Caco-2 (cell line): ENCODE measurements at regions not wholly inside any gene's neighbourhood (a gene's known extent, or its start where the extent isn't known, plus 50 kb on each side); places are given as distances from the start of the nearest gene placed in this dataset.
"Not testable (repeated sequence)": the region's sequence is repeated elsewhere in the genome, so short reads cannot be mapped to it uniquely, and the experiment has no call there.

Source experiments
- BruUV-seq: library from RNA; stranded (reverse); fragments of 400-500 nt; replicated peaks from 2 replicates; lab custom pipeline; 2021; lab: Mats Ljungman, UMichigan
- CTCF ChIA-PET: fragments of 300-600 bp; sonication (Branson Sonifier 250); formaldehyde crosslinking; loops from one replicate; lab custom pipeline; 2022; ENCODE audit warnings: antibody characterized with exemption; lab: Charles Lee
- POLR2A ChIA-PET: fragments of 300-600 bp; sonication (Branson Sonifier 250); formaldehyde crosslinking; loops from one replicate; lab custom pipeline; 2022; ENCODE audit warnings: antibody characterized with exemption; lab: Charles Lee
- DNase-seq, 2 experiments: peaks; one replicate each; pipeline versions ENCODE4 v3.0.0 to v3.0.0-alpha.2; 2020 to 2022
- H3K27me3 ChIP-seq: replicated peaks from 2 replicates; pipeline ENCODE4 v1.6.0; 2011; ENCODE audit warnings: low read length; ENCODE audit not compliant: control insufficient read depth, insufficient read depth
- H3K36me3 ChIP-seq: 2 replicates; pipeline ENCODE4 v1.5.1; 2011; ENCODE audit warnings: low read length; ENCODE audit not compliant: control insufficient read depth, insufficient read depth
- H3K4me1 ChIP-seq: fragments of 250-450 bp; sonication (Bioruptor Pico); 2 replicates; pipeline ENCODE4 v1.5.1; 2020; ENCODE audit warnings: mild to moderate bottlenecking
- H3K4me3 ChIP-seq: 2 replicates; pipeline ENCODE4 v1.5.1; 2011; ENCODE audit warnings: low read depth, mild to moderate bottlenecking, control low read depth, low read length
- H3K9me3 ChIP-seq: fragments of 250-450 bp; sonication (Bioruptor Pico); 2 replicates; pipeline ENCODE4 v1.5.1; 2020; ENCODE audit warnings: mild to moderate bottlenecking, moderate library complexity
- H3K27ac Mint-ChIP-seq: one replicate; pipeline ENCODE4 v1.8.0; 2022; ENCODE audit warnings: mixed read lengths; ENCODE audit not compliant: unreplicated experiment
- H3K27me3 Mint-ChIP-seq: one replicate; pipeline ENCODE4 v1.8.0; 2022; ENCODE audit warnings: mixed read lengths; ENCODE audit not compliant: insufficient read depth, unreplicated experiment
- H3K36me3 Mint-ChIP-seq: one replicate; pipeline ENCODE4 v1.8.0; 2022; ENCODE audit warnings: mild to moderate bottlenecking, mixed read lengths; ENCODE audit not compliant: insufficient read depth, unreplicated experiment
- H3K4me1 Mint-ChIP-seq: one replicate; pipeline ENCODE4 v1.8.0; 2022; ENCODE audit warnings: low read depth, mixed read lengths; ENCODE audit not compliant: unreplicated experiment
- H3K4me3 Mint-ChIP-seq: one replicate; pipeline ENCODE4 v1.8.0; 2022; ENCODE audit warnings: mild to moderate bottlenecking, moderate library complexity, mixed read lengths; ENCODE audit not compliant: unreplicated experiment
- H3K9me3 Mint-ChIP-seq: one replicate; pipeline ENCODE4 v1.8.0; 2022; ENCODE audit warnings: mixed read lengths; ENCODE audit not compliant: unreplicated experiment
- intact Hi-C: fragments of 100-400 bp; cut with micrococcal nuclease; formaldehyde crosslinking; loops from one replicate; pipeline ENCODE4 v1.10.0; 2022; ENCODE audit not compliant: unreplicated experiment
- TF ChIP-seq, protein P1 (sequence below), 2 experiments: fragments of 200-600 bp in 1 of 2; IDR thresholded peaks; 1 replicate in 1 of 2; 2 replicates in 1 of 2; pipeline versions ENCODE4 v1.5.1 to v1.8.0; 2011 to 2022; ENCODE audit warnings: antibody characterized with exemption in 1 of 2, control low read depth in 1 of 2, inconsistent platforms in 1 of 2, low read depth in 1 of 2, low read length in 1 of 2, mild to moderate bottlenecking in 1 of 2, moderate library complexity in 1 of 2; ENCODE audit not compliant: insufficient read depth in 1 of 2, severe bottlenecking in 1 of 2, unreplicated experiment in 1 of 2

DNA sequence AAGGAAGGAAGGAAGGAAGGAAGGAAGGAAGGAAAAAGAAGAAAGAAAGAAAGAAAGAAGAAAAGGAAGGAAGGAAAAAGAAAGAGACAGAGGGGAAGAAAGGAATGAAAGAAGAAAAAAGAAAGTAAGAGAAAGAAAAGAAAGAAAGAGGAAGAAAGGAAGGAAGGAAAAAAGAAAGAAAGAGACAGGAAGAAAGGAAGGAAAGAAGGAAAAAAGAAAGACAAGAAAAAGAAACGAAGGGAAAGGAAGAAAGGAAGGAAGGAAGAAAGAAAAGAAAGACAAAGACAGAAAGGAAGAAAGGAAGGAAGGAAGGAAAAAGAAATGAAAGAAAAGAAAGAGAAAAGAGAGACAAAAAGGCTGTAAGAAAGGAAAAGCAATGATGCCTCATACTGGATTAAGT is 101.1 kb upstream of the PPP2R3B start:
- Histone ChIP-seq H3K9me3 (no peaks in the 10 kb centered on the region), H3K4me1 (no peaks in the 10 kb centered on the region), H3K27me3 (no peaks in the 10 kb centered on the region), H3K36me3 (no peaks in the 10 kb centered on the region), H3K4me3 (no peak overlapping the region)
- H3K36me3 Mint-ChIP-seq = no peaks in the 10 kb centered on the region
- no TSS peak for BruUV-seq
- intact Hi-C loops = no loop called here
- TF ChIP-seq, protein P1, sequence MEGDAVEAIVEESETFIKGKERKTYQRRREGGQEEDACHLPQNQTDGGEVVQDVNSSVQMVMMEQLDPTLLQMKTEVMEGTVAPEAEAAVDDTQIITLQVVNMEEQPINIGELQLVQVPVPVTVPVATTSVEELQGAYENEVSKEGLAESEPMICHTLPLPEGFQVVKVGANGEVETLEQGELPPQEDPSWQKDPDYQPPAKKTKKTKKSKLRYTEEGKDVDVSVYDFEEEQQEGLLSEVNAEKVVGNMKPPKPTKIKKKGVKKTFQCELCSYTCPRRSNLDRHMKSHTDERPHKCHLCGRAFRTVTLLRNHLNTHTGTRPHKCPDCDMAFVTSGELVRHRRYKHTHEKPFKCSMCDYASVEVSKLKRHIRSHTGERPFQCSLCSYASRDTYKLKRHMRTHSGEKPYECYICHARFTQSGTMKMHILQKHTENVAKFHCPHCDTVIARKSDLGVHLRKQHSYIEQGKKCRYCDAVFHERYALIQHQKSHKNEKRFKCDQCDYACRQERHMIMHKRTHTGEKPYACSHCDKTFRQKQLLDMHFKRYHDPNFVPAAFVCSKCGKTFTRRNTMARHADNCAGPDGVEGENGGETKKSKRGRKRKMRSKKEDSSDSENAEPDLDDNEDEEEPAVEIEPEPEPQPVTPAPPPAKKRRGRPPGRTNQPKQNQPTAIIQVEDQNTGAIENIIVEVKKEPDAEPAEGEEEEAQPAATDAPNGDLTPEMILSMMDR (IDR thresholded peaks at IDR 0.05; ENCODE audit: insufficient read depth in 1 of 2, low read depth in 1 of 2, low read length in 1 of 2, severe bottlenecking in 1 of 2, unreplicated experiment in 1 of 2) = no peak
- H3K4me1 Mint-ChIP-seq = no peaks in the 10 kb centered on the region
- peaks cover 5% of the 10 kb centered on the region for H3K27me3 Mint-ChIP-seq
- H3K27ac Mint-ChIP-seq = no peak overlapping the region
- H3K4me3 Mint-ChIP-seq = no peak overlapping the region
- ChIA-PET POLR2A (no interaction called here), CTCF (no interaction called here)
- no peaks in the 10 kb centered on the region for H3K9me3 Mint-ChIP-seq
- DNase-seq = no peak

DNA sequence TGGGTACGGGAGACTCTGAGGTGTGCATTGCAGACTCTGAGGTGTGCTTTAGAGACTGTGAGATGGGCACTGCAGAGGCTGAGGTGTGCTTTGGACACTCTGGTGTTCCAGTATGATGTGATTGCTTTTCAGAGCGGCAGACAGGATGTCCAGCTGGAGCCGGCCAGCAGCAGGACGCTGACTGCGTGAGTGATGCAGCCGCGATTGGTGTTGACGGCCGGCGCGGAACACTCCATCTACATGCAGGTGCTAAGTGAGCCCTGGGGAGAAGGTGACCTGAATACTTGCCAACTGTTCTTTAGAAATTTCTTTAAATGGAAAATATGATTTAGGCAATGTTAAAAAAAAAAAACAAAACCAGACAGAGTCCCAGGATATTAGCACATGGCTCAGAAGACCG is 103.1 kb upstream of the PPP2R3B start:
- no peak overlapping the region for H3K4me3 ChIP-seq
- BruUV-seq = no TSS peak
- no peaks in the 10 kb centered on the region for H3K4me1 ChIP-seq
- intact Hi-C loops = no loop called here
- no peak for DNase-seq
- no peaks in the 10 kb centered on the region for H3K9me3 ChIP-seq
- Mint-ChIP-seq H3K4me3 (no peak overlapping the region), H3K36me3 (no peaks in the 10 kb centered on the region), H3K4me1 (no peaks in the 10 kb centered on the region), H3K27me3 (peaks cover 5% of the 10 kb centered on the region), H3K9me3 (no peaks in the 10 kb centered on the region), H3K27ac (no peak overlapping the region)
- H3K36me3 ChIP-seq = no peaks in the 10 kb centered on the region
- POLR2A ChIA-PET = no interaction called here
- CTCF ChIA-PET = no interaction called here
- TF ChIP-seq, protein P1 (IDR thresholded peaks at IDR 0.05; ENCODE audit: insufficient read depth in 1 of 2, low read depth in 1 of 2, low read length in 1 of 2, severe bottlenecking in 1 of 2, unreplicated experiment in 1 of 2) = no peak
- H3K27me3 ChIP-seq = no peaks in the 10 kb centered on the region

DNA sequence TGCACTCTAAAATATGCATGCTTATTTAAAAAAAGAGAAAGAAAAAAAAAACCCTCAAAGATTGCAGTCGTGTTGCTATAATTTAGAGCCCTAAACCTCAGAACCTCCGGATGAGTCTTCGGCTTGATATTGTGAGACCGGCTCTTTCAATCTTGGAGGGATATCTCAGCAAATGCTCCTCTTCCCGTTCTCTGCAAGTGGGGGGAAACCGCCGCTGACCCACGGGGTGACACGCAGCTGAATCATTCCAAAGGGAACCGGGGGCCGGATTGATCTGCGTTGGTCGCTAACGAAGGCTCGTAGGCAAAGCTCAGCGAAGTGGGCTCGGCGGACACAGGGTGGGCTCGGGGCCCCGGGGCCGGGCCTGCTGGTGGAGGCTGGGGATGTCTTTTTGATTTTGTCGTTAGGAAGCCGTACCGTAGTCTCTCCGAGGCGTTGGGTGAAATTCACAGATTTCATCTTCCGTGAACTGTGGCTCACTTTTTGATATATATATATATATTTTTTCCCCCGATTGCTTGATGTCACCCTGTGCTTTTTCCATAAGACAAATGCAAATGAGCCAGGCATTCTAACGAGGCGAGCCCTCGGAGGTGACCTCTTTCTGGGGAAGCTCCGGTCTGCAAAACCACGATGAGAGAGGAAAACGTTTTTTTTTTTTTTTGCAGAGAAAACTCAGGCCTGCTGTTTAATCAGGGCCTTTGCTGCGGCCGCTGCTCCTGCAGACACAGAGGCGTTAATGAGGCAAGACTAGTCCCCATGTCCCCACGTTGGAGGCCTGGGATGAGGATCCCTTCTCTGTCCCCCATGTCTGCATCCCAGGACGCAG is 110.7 kb upstream of the PPP2R3B start:
- Mint-ChIP-seq H3K4me1 (no peaks in the 10 kb centered on the region), H3K4me3 (no peak overlapping the region), H3K27me3 (no peaks in the 10 kb centered on the region), H3K9me3 (peaks cover 10% of the 10 kb centered on the region), H3K27ac (no peak overlapping the region), H3K36me3 (no peaks in the 10 kb centered on the region)
- DNase-seq = no peak
- Histone ChIP-seq H3K4me3 (no peak overlapping the region), H3K36me3 (no peaks in the 10 kb centered on the region), H3K27me3 (no peaks in the 10 kb centered on the region), H3K4me1 (no peaks in the 10 kb centered on the region), H3K9me3 (no peaks in the 10 kb centered on the region)
- TF ChIP-seq, protein P1 (IDR thresholded peaks at IDR 0.05; ENCODE audit: insufficient read depth in 1 of 2, low read depth in 1 of 2, low read length in 1 of 2, severe bottlenecking in 1 of 2, unreplicated experiment in 1 of 2) = no peak
- intact Hi-C loops = no loop called here
- ChIA-PET POLR2A (no interaction called here), CTCF (no interaction called here)
- no TSS peak for BruUV-seq

DNA sequence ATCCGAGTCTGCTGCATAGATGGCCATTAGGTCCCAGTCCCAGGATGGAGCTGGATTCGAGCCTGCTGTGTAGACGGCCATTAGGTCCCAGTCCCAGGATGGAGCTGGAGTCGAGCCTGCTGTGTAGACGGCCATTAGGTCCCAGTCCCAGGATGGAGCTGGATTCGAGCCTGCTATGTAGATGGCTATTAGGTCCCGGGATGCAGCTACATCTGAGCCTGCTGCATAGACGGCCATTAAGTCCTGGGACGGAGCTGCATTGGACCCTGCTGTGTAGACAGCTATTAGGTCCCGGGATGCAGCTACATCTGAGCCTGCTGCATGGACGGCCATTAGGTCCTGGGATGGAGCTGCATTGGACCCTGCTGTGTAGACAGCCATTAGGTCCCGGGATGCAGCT is 112.2 kb upstream of the PPP2R3B start:
- H3K36me3 Mint-ChIP-seq, H3K27me3 Mint-ChIP-seq, H3K4me1 Mint-ChIP-seq, H3K4me3 Mint-ChIP-seq, H3K36me3 ChIP-seq, H3K4me1 ChIP-seq, BruUV-seq, H3K27ac Mint-ChIP-seq, intact Hi-C loops, CTCF ChIA-PET, DNase-seq, H3K4me3 ChIP-seq, H3K9me3 ChIP-seq, H3K27me3 ChIP-seq, POLR2A ChIA-PET: not testable (repeated sequence)
- H3K9me3 Mint-ChIP-seq = peaks cover 18% of the 10 kb centered on the region
